ENCODE measurements at regions not wholly inside any gene's neighbourhood (a gene's known extent, or its start where the extent isn't known, plus 50 kb on each side); places are given as distances from the start of the nearest gene placed in this dataset.

DNA sequence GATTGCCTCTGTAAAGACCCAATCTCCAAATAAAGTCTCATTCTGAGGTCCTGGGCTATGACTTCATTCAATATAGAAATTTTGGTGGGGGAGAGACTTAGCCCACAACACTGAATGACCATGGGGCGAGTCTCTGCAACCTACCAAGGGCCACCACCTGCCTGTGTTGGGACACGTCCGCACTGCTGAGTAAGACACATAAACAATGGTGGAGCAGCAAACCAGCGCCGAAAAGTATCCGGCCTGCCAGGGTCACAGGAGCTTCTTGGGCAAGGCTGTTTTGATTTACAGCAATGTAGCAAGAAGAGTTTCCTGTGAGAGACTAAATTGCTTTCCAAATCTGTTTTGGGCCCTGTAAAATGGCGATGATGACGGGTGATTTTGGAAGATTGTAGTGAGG is 122.3 kb downstream of the SHANK2 start:
- TF ChIP-seq, protein P1, sequence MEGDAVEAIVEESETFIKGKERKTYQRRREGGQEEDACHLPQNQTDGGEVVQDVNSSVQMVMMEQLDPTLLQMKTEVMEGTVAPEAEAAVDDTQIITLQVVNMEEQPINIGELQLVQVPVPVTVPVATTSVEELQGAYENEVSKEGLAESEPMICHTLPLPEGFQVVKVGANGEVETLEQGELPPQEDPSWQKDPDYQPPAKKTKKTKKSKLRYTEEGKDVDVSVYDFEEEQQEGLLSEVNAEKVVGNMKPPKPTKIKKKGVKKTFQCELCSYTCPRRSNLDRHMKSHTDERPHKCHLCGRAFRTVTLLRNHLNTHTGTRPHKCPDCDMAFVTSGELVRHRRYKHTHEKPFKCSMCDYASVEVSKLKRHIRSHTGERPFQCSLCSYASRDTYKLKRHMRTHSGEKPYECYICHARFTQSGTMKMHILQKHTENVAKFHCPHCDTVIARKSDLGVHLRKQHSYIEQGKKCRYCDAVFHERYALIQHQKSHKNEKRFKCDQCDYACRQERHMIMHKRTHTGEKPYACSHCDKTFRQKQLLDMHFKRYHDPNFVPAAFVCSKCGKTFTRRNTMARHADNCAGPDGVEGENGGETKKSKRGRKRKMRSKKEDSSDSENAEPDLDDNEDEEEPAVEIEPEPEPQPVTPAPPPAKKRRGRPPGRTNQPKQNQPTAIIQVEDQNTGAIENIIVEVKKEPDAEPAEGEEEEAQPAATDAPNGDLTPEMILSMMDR (IDR thresholded peaks at IDR 0.05), result no peak
- TF ChIP-seq POLR2A (IDR thresholded peaks at IDR 0.05), result no peak
- TF ChIP-seq EP300 (IDR thresholded peaks at IDR 0.05; ENCODE audit: low read depth), result no peak

All from transverse colon (tissue), 3 donors.